DOHH2 (cell line): ENCODE measurements at regions not wholly inside any gene's neighbourhood (a gene's known extent, or its start where the extent isn't known, plus 50 kb on each side); places are given as distances from the start of the nearest gene placed in this dataset.

ENCODE experiments used
- EZH2phosphoT487 ChIP-seq: fragments of 200-600 bp; sonication (generic); IDR thresholded peaks from 2 replicates; pipeline ENCODE4 v1.6.1; 2017; ENCODE audit warnings: borderline replicate concordance, mild to moderate bottlenecking, antibody characterized with exemption, low read length, moderate library complexity, mixed read lengths
- TF ChIP-seq, protein P1 (sequence below): fragments of 200-600 bp; sonication (generic); IDR thresholded peaks from one replicate; pipeline ENCODE4 v1.5.1; 2014; ENCODE audit warnings: antibody characterized with exemption, mild to moderate bottlenecking, low read depth, low read length; ENCODE audit not compliant: poor library complexity, severe bottlenecking

DNA sequence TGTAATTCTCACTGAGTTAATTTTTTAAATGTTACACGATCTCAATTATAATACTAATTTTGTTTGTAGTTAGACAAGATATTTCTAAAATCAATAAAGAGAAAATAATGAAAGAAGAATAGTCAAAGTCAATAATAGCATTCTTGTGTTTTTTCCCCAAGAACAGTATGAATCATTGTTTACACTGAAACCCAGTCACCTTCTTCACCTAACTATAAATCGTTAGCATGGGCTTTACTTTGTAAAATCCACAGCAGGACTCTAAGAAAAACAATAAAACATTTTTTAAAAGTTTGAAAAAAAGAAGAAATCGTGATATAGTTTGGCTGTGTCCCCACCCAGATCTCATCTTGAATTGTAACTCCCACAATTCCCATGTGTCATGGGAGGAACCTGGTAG is 234.6 kb upstream of the LYPLAL1 start:
- TF ChIP-seq, protein P1, sequence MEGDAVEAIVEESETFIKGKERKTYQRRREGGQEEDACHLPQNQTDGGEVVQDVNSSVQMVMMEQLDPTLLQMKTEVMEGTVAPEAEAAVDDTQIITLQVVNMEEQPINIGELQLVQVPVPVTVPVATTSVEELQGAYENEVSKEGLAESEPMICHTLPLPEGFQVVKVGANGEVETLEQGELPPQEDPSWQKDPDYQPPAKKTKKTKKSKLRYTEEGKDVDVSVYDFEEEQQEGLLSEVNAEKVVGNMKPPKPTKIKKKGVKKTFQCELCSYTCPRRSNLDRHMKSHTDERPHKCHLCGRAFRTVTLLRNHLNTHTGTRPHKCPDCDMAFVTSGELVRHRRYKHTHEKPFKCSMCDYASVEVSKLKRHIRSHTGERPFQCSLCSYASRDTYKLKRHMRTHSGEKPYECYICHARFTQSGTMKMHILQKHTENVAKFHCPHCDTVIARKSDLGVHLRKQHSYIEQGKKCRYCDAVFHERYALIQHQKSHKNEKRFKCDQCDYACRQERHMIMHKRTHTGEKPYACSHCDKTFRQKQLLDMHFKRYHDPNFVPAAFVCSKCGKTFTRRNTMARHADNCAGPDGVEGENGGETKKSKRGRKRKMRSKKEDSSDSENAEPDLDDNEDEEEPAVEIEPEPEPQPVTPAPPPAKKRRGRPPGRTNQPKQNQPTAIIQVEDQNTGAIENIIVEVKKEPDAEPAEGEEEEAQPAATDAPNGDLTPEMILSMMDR = no peak
- TF ChIP-seq EZH2phosphoT487 = no peak
